ENCODE measurements at regions not wholly inside any gene's neighbourhood (a gene's known extent, or its start where the extent isn't known, plus 50 kb on each side); places are given as distances from the start of the nearest gene placed in this dataset.

DNA sequence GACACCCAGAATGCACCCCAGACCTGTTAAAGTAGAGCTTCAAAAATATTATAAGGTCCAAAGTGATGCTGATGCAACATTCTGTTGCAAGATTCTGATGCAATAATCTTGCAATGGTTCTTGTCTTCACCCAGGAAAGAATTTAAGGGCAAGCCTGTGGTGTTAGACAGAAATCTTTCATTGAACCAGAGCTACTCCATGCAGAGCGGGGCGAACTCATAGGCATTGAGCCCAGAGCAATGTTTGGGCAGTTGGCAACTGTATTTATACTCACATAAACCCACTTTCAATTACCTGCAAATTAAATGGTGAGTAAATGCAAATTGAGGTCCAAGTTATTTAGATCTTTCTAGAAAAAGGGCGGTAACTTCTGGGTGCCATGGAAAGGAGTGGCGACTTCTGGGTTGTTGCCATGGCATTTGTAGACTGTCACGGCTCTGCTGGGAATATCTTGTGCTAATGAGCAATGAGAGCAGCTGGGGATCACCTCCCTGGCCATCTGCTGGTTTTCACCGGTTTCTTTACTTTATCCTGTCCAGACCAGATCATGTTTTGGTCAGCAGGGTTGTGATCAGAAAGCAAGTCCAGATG, 163.4 kb downstream of the ICE1 start:
- Histone ChIP-seq H3K4me3 (ENCODE audit: insufficient read depth, low read length) (no peak overlapping the region), H4K20me1 (ENCODE audit: insufficient read depth, low read length) (no peaks in the 10 kb centered on the region), H3K27ac (ENCODE audit: low read depth, low read length) (no peak overlapping the region), H3K9me3 (ENCODE audit: low read depth, low read length) (peaks cover 5% of the 10 kb centered on the region), H3K27me3 (ENCODE audit: insufficient read depth, low read length) (no peaks in the 10 kb centered on the region), H3K79me2 (ENCODE audit: insufficient read depth, low read length) (no peaks in the 10 kb centered on the region), H3K4me2 (ENCODE audit: insufficient read depth, low read length) (no peak overlapping the region), H3K4me1 (ENCODE audit: insufficient read depth, low read length) (no peaks in the 10 kb centered on the region), H3K36me3 (ENCODE audit: insufficient read depth, low read length) (no peaks in the 10 kb centered on the region), H2AFZ (ENCODE audit: low read length) (no peak overlapping the region)
- no peak for DNase-seq (ENCODE audit: insufficient read length, low spot score, missing footprints)
- TF ChIP-seq, protein P1, sequence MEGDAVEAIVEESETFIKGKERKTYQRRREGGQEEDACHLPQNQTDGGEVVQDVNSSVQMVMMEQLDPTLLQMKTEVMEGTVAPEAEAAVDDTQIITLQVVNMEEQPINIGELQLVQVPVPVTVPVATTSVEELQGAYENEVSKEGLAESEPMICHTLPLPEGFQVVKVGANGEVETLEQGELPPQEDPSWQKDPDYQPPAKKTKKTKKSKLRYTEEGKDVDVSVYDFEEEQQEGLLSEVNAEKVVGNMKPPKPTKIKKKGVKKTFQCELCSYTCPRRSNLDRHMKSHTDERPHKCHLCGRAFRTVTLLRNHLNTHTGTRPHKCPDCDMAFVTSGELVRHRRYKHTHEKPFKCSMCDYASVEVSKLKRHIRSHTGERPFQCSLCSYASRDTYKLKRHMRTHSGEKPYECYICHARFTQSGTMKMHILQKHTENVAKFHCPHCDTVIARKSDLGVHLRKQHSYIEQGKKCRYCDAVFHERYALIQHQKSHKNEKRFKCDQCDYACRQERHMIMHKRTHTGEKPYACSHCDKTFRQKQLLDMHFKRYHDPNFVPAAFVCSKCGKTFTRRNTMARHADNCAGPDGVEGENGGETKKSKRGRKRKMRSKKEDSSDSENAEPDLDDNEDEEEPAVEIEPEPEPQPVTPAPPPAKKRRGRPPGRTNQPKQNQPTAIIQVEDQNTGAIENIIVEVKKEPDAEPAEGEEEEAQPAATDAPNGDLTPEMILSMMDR (IDR thresholded peaks at IDR 0.05; ENCODE audit: extremely low read depth, low read depth, low read length): no peak

DNA sequence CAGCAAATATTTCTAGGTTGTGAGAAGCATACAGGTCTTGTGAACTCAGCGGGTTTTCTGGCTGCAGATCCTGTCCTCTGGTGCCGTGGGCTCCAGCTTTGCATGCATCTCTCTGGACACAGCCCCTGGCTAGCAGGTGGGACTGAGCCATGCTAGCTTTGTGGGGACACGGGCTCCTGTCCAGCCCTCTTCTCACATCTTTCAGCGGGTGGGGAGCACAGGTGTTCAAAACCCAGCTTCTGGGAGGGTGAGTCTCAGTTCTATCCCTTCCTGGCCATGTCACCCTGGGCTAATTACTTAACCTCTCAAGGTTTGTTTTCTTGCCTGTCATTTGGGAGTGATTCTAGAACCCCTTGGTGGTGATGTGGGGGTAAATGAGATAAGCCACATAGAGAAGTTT, 162.3 kb downstream of the ICE1 start:
- no peak overlapping the region for H2AFZ ChIP-seq (ENCODE audit: low read length)
- no peak overlapping the region for H3K4me2 ChIP-seq (ENCODE audit: insufficient read depth, low read length)
- no peak for DNase-seq (ENCODE audit: insufficient read length, low spot score, missing footprints)
- no peaks in the 10 kb centered on the region for H4K20me1 ChIP-seq (ENCODE audit: insufficient read depth, low read length)
- no peaks in the 10 kb centered on the region for H3K27me3 ChIP-seq (ENCODE audit: insufficient read depth, low read length)
- H3K4me1 ChIP-seq (ENCODE audit: insufficient read depth, low read length): no peaks in the 10 kb centered on the region
- peaks cover 5% of the 10 kb centered on the region for H3K9me3 ChIP-seq (ENCODE audit: low read depth, low read length)
- H3K36me3 ChIP-seq (ENCODE audit: insufficient read depth, low read length): no peaks in the 10 kb centered on the region
- no peaks in the 10 kb centered on the region for H3K79me2 ChIP-seq (ENCODE audit: insufficient read depth, low read length)
- H3K4me3 ChIP-seq (ENCODE audit: insufficient read depth, low read length): no peak overlapping the region
- TF ChIP-seq, protein P1 (IDR thresholded peaks at IDR 0.05; ENCODE audit: extremely low read depth, low read depth, low read length): no peak
- H3K27ac ChIP-seq (ENCODE audit: low read depth, low read length): no peak overlapping the region

DNA sequence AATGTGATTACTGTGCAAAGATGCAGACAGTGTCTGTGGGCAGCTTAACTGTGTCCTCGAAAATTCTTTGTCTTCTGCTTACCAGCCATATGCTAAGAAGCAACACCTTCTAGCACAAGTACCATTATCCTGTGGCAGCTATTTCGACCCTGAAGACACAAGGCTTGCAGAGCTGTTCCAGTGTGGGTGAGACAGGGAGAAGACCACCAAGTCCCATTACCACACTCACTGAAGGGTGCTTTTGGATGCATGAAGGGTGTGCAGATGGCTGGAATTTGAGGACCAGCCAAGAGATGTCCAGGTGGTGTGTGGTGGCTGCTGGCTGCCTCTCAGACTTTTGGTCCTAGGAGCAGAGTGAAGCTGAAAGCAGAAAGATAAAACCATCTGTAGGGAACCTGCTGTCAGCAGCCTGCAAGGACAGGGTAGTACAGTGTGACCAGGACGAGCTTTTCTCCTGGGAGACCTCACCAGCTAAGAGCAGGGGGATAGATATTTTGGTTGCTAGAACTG, 161.8 kb downstream of the ICE1 start:
- H3K27me3 ChIP-seq (ENCODE audit: insufficient read depth, low read length): no peaks in the 10 kb centered on the region
- H3K79me2 ChIP-seq (ENCODE audit: insufficient read depth, low read length): no peaks in the 10 kb centered on the region
- H3K36me3 ChIP-seq (ENCODE audit: insufficient read depth, low read length): no peaks in the 10 kb centered on the region
- no peak overlapping the region for H3K4me2 ChIP-seq (ENCODE audit: insufficient read depth, low read length)
- TF ChIP-seq, protein P1 (IDR thresholded peaks at IDR 0.05; ENCODE audit: extremely low read depth, low read depth, low read length): no peak
- no peaks in the 10 kb centered on the region for H3K4me1 ChIP-seq (ENCODE audit: insufficient read depth, low read length)
- H4K20me1 ChIP-seq (ENCODE audit: insufficient read depth, low read length): no peaks in the 10 kb centered on the region
- no peak for DNase-seq (ENCODE audit: insufficient read length, low spot score, missing footprints)
- H3K4me3 ChIP-seq (ENCODE audit: insufficient read depth, low read length): no peak overlapping the region
- H3K27ac ChIP-seq (ENCODE audit: low read depth, low read length): no peak overlapping the region
- H2AFZ ChIP-seq (ENCODE audit: low read length): no peak overlapping the region
- H3K9me3 ChIP-seq (ENCODE audit: low read depth, low read length): peaks cover 5% of the 10 kb centered on the region

DNA sequence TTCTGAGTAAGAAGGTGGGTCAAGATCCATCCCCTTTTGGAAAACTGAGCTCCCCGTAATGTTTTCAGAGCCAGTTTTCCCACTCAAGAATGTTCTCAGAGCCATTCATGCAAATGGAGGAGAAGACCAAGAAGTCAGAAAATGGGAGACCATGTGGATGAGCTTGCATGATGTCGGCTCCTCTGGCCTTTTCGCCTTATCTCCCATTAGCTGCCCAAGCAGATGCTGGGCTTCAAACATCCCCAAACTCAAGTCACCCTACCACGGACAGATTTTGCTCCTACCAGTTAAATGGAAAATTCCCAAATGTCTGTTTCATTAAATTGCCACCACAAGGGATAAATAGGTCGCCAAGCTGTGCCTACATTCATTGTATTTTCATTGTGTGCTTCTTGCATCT, 161.4 kb downstream of the ICE1 start:
- H3K9me3 ChIP-seq (ENCODE audit: low read depth, low read length): peaks cover 5% of the 10 kb centered on the region
- H3K4me2 ChIP-seq (ENCODE audit: insufficient read depth, low read length): no peak overlapping the region
- no peaks in the 10 kb centered on the region for H3K27me3 ChIP-seq (ENCODE audit: insufficient read depth, low read length)
- H4K20me1 ChIP-seq (ENCODE audit: insufficient read depth, low read length): no peaks in the 10 kb centered on the region
- H2AFZ ChIP-seq (ENCODE audit: low read length): no peak overlapping the region
- TF ChIP-seq, protein P1 (IDR thresholded peaks at IDR 0.05; ENCODE audit: extremely low read depth, low read depth, low read length): no peak
- DNase-seq (ENCODE audit: insufficient read length, low spot score, missing footprints): no peak
- no peaks in the 10 kb centered on the region for H3K79me2 ChIP-seq (ENCODE audit: insufficient read depth, low read length)
- no peaks in the 10 kb centered on the region for H3K4me1 ChIP-seq (ENCODE audit: insufficient read depth, low read length)
- H3K27ac ChIP-seq (ENCODE audit: low read depth, low read length): no peak overlapping the region
- H3K36me3 ChIP-seq (ENCODE audit: insufficient read depth, low read length): no peaks in the 10 kb centered on the region
- no peak overlapping the region for H3K4me3 ChIP-seq (ENCODE audit: insufficient read depth, low read length)
